K562 (cell line): ENCODE measurements at regions not wholly inside any gene's neighbourhood (a gene's known extent, or its start where the extent isn't known, plus 50 kb on each side); places are given as distances from the start of the nearest gene placed in this dataset.

Experiments used
- CTCF ChIP-seq, 3 experiments: IDR thresholded peaks in 2 of 3; conservative IDR thresholded peaks in 1 of 3; 2 replicates each; pipeline ENCODE4 v1.5.1; 2011 to 2012; ENCODE audit warnings: low read length in 3 of 3, mild to moderate bottlenecking in 3 of 3, control low read depth in 2 of 3, improper control_type of control experiment in 1 of 3, inconsistent platforms in 1 of 3, low read depth in 1 of 3, mixed read lengths in 1 of 3, moderate library complexity in 1 of 3; ENCODE audit not compliant: insufficient read depth in 2 of 3
- MYNN ChIP-seq, 2 experiments: sonication (generic); formaldehyde crosslinking in 1 of 2; IDR thresholded peaks; 2 replicates each; pipeline versions ENCODE4 v1.5.0 to v1.6.1; 2016 to 2020; ENCODE audit warnings: antibody characterized with exemption in 1 of 2, missing genetic modification reagents in 1 of 2
- NR4A1 ChIP-seq, 2 experiments: fragments of 250-450 bp in 1 of 2; fragments of 450-650 bp in 1 of 2; sonication (Bioruptor Pico) in 1 of 2; IDR thresholded peaks; 2 replicates each; pipeline versions ENCODE4 v1.4.0 to v1.6.1; 2016 to 2020; ENCODE audit warnings: mild to moderate bottlenecking in 2 of 2, missing compliant biosample characterization in 1 of 2, missing genetic modification characterization in 1 of 2, moderate library complexity in 1 of 2
- PKNOX1 ChIP-seq: fragments of 450-650 bp; IDR thresholded peaks from 2 replicates; pipeline ENCODE4 v1.6.1; 2016
- PRDM10 ChIP-seq: fragments of 450-650 bp; IDR thresholded peaks from 2 replicates; pipeline ENCODE4 v1.6.1; 2018; ENCODE audit not compliant: partially characterized antibody
- REST ChIP-seq, 2 experiments: fragments of 450-650 bp; formaldehyde crosslinking in 1 of 2; IDR thresholded peaks; 2 replicates each; pipeline versions ENCODE4 v1.4.0 to v1.6.1; 2014 to 2020; ENCODE audit warnings: mild to moderate bottlenecking in 2 of 2, borderline replicate concordance in 1 of 2, low read depth in 1 of 2
- SP1 ChIP-seq: sonication (generic); formaldehyde crosslinking; IDR thresholded peaks from 2 replicates; pipeline ENCODE4 v1.8.1; 2022; ENCODE audit warnings: mild to moderate bottlenecking, missing genetic modification reagents
- TAF1 ChIP-seq: IDR thresholded peaks from 2 replicates; pipeline ENCODE4 v1.6.1; 2011; ENCODE audit warnings: mild to moderate bottlenecking, low read length, moderate library complexity; ENCODE audit not compliant: insufficient read depth, control insufficient read depth, severe bottlenecking; ENCODE audit errors: extremely low read depth
- ZBED1 ChIP-seq: IDR thresholded peaks from 2 replicates; pipeline ENCODE4 v1.6.1; 2014
- ZEB2 ChIP-seq: fragments of 450-650 bp; IDR thresholded peaks from 2 replicates; pipeline ENCODE4 v1.6.1; 2016
- ZNF785 ChIP-seq: fragments of 250-450 bp; sonication (Bioruptor Pico); IDR thresholded peaks from 2 replicates; pipeline ENCODE4 v1.4.0; 2020; ENCODE audit warnings: mild to moderate bottlenecking

- TF ChIP-seq PRDM10, result no peak
- no peak for TF ChIP-seq ZEB2
- TF ChIP-seq PKNOX1, result no peak
- TF ChIP-seq NR4A1 (CRISPR knock-in tag; IDR thresholded peaks at IDR 0.05), result peak; percentile 25; the same call in 1 of the 2 replicates
- TF ChIP-seq NR4A1 (tag; IDR thresholded peaks at IDR 0.05), result no peak; the same call in 1 of the 2 replicates
- no peak for TF ChIP-seq TAF1
- TF ChIP-seq ZNF785 (CRISPR knock-in tag), result no peak
- TF ChIP-seq ZBED1, result no peak
- no peak for TF ChIP-seq CTCF (IDR thresholded peaks at IDR 0.05 in 2 of 3, conservative IDR thresholded peaks at IDR 0.05 in 1 of 3; ENCODE audit: insufficient read depth in 2 of 3, low read depth in 1 of 3, low read length in 3 of 3)
- no peak for TF ChIP-seq SP1 (CRISPR knock-in tag)
- no peak for TF ChIP-seq MYNN (IDR thresholded peaks at IDR 0.05)
- TF ChIP-seq MYNN (CRISPR knock-in tag; IDR thresholded peaks at IDR 0.05), result no peak
- no peak for TF ChIP-seq REST (IDR thresholded peaks at IDR 0.05; ENCODE audit: borderline replicate concordance)
- TF ChIP-seq REST (CRISPR knock-in tag; IDR thresholded peaks at IDR 0.05; ENCODE audit: low read depth), result peak; percentile 40; the same call in 1 of the 2 replicates
These were observed 78.4 kb upstream of the GSE1 start for GRCh38 chr16:85534536-85535351.
